Colonic mucosa (tissue), 4 donors: ENCODE measurements at regions not wholly inside any gene's neighbourhood (a gene's known extent, or its start where the extent isn't known, plus 50 kb on each side); places are given as distances from the start of the nearest gene placed in this dataset.

ENCODE experiments used
- DNase-seq: peaks from one replicate; pipeline ENCODE4 v3.0.0-alpha.2; 2020
- H3K27ac ChIP-seq: fragments of 200-600 bp; one replicate; pipeline ENCODE4 v1.8.0; 2021
- H3K27me3 ChIP-seq: fragments of 200-600 bp; one replicate; pipeline ENCODE4 v1.8.0; 2021
- H3K36me3 ChIP-seq: fragments of 200-600 bp; one replicate; pipeline ENCODE4 v1.8.0; 2021
- H3K4me1 ChIP-seq: fragments of 200-600 bp; one replicate; pipeline ENCODE4 v1.8.0; 2021; ENCODE audit warnings: mild to moderate bottlenecking
- H3K4me3 ChIP-seq: fragments of 200-600 bp; one replicate; pipeline ENCODE4 v1.8.0; 2021
- H3K9ac ChIP-seq, 2 donors: one replicate each; pipeline ENCODE4 v1.7.0; 2013; ENCODE audit warnings: control low read depth in 2 of 2, low read depth in 2 of 2, low read length in 2 of 2
- H3K9me3 ChIP-seq: fragments of 200-600 bp; one replicate; pipeline ENCODE4 v1.8.0; 2021
- intact Hi-C: fragments of 100-400 bp; cut with DNase I; formaldehyde crosslinking; loops from one replicate; pipeline ENCODE4 v1.14.1; 2022
- TF ChIP-seq, protein P1 (sequence below): fragments of 200-600 bp; IDR thresholded peaks from one replicate; pipeline ENCODE4 v1.8.0; 2022; ENCODE audit warnings: antibody characterized with exemption, mild to moderate bottlenecking
- donor health status: healthy.
- donor health status: DM: no; HTN: no; CAD: no.
- donor health status: DM: no; HTN: no; CAD: no.

GRCh38 chr15:38075466-38075865, 141.0 kb downstream of the TMCO5A start:
- intact Hi-C loops = loop anchor here (10.0 kb wide), 2 partner anchors 49 to 179 kb away; partner anchors contain the start of gene SPRED1
- no peak overlapping the region for H3K4me3 ChIP-seq

DNA sequence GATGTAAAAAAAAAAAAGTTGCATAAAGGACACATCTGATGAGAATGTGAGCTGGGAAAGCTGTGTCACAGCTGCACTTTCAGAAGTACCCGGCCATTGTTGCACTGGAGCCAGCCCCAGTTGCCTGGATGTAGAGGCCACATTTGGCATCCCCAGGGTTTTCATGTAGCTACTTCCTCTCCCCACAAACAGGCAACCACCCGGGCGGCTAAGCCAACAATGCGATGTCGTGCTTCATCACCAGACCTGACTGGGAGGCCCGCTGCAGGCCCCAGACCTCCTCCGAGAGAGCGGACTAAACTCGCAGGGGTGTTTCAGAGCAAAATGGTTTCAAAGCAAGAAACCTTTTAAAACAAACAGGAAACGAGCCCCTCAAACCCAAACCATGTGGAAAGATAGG, 142.3 kb downstream of the TMCO5A start:
- no peaks in the 10 kb centered on the region for H3K27me3 ChIP-seq
- H3K9me3 ChIP-seq = no peaks in the 10 kb centered on the region
- H3K4me3 ChIP-seq = no peak overlapping the region
- DNase-seq = no peak
- no peak overlapping the region for H3K9ac ChIP-seq
- H3K27ac ChIP-seq = no peak overlapping the region
- TF ChIP-seq, protein P1, sequence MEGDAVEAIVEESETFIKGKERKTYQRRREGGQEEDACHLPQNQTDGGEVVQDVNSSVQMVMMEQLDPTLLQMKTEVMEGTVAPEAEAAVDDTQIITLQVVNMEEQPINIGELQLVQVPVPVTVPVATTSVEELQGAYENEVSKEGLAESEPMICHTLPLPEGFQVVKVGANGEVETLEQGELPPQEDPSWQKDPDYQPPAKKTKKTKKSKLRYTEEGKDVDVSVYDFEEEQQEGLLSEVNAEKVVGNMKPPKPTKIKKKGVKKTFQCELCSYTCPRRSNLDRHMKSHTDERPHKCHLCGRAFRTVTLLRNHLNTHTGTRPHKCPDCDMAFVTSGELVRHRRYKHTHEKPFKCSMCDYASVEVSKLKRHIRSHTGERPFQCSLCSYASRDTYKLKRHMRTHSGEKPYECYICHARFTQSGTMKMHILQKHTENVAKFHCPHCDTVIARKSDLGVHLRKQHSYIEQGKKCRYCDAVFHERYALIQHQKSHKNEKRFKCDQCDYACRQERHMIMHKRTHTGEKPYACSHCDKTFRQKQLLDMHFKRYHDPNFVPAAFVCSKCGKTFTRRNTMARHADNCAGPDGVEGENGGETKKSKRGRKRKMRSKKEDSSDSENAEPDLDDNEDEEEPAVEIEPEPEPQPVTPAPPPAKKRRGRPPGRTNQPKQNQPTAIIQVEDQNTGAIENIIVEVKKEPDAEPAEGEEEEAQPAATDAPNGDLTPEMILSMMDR = no peak
- intact Hi-C loops = loop anchor here (10.0 kb wide), 2 partner anchors 48 to 178 kb away; partner anchors contain the start of gene SPRED1
- H3K36me3 ChIP-seq = no peaks in the 10 kb centered on the region
- H3K4me1 ChIP-seq = no peaks in the 10 kb centered on the region

More at GRCh38 chr15:38075466-38075865, 141.0 kb downstream of the TMCO5A start:
- TF ChIP-seq, protein P1 = no peak
- no peaks in the 10 kb centered on the region for H3K36me3 ChIP-seq
- H3K27ac ChIP-seq = no peak overlapping the region
- no peak overlapping the region for H3K9ac ChIP-seq
- no peaks in the 10 kb centered on the region for H3K27me3 ChIP-seq
- DNase-seq = no peak
- no peaks in the 10 kb centered on the region for H3K9me3 ChIP-seq
- no peaks in the 10 kb centered on the region for H3K4me1 ChIP-seq

- TF ChIP-seq, protein P1 = no peak
- Histone ChIP-seq H3K4me1 (no peaks in the 10 kb centered on the region), H3K27me3 (no peaks in the 10 kb centered on the region), H3K9me3 (no peaks in the 10 kb centered on the region), H3K27ac (no peak overlapping the region), H3K4me3 (no peak overlapping the region), H3K36me3 (no peaks in the 10 kb centered on the region), H3K9ac (no peak overlapping the region)
- intact Hi-C loops = loop anchor here (10.0 kb wide), 2 partner anchors 46 to 176 kb away; partner anchors contain the start of gene SPRED1
- no peak for DNase-seq
Measured at GRCh38 chr15:38079236-38079635, 144.8 kb downstream of the TMCO5A start.

DNA sequence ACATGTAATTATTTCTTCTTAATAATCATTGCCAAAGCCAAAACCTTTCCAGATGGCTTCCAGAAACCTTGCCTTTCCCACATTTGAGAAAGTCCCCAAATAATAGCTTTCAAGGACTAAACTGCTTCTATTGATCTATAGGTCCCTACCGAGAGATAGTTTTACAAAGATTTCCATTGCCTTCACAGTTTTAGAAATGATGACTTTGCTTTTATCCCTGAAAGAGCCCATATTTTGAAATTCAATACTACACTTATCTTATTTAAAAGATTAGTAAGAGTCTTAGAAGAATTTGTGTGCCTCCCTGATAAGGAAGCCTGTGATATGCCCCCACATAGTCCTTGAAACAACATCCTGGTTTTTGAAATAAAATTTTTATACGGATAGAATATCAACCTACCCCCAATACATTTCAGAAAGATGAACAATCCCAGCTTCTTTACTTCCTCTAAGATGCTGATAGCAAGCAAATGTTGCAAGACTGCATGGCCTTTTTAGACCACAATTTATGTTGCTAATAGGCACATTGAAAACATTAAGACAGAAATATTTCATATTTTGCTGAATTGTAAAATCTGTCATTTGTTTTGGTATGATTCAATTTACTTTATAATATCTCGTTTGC, 146.3 kb downstream of the TMCO5A start:
- no peaks in the 10 kb centered on the region for H3K27me3 ChIP-seq
- TF ChIP-seq, protein P1 = no peak

GRCh38 chr15:38084289-38084688, 149.8 kb downstream of the TMCO5A start:
- no peaks in the 10 kb centered on the region for H3K9me3 ChIP-seq
- no peak for DNase-seq
- no peak overlapping the region for H3K9ac ChIP-seq
- no peaks in the 10 kb centered on the region for H3K27me3 ChIP-seq
- H3K4me3 ChIP-seq = no peak overlapping the region
- no peak overlapping the region for H3K27ac ChIP-seq
- no peaks in the 10 kb centered on the region for H3K4me1 ChIP-seq
- no peaks in the 10 kb centered on the region for H3K36me3 ChIP-seq
- intact Hi-C loops = no loop called here
- TF ChIP-seq, protein P1 = no peak

More for the DNA sequence above, 146.3 kb downstream of the TMCO5A start:
- Histone ChIP-seq H3K9ac (no peak overlapping the region), H3K27ac (no peak overlapping the region), H3K9me3 (no peaks in the 10 kb centered on the region), H3K36me3 (no peaks in the 10 kb centered on the region), H3K4me3 (no peak overlapping the region), H3K4me1 (no peaks in the 10 kb centered on the region)
- intact Hi-C loops = no loop called here
- no peak for DNase-seq
